ENCODE measurements at regions not wholly inside any gene's neighbourhood (a gene's known extent, or its start where the extent isn't known, plus 50 kb on each side); places are given as distances from the start of the nearest gene placed in this dataset.

DNA sequence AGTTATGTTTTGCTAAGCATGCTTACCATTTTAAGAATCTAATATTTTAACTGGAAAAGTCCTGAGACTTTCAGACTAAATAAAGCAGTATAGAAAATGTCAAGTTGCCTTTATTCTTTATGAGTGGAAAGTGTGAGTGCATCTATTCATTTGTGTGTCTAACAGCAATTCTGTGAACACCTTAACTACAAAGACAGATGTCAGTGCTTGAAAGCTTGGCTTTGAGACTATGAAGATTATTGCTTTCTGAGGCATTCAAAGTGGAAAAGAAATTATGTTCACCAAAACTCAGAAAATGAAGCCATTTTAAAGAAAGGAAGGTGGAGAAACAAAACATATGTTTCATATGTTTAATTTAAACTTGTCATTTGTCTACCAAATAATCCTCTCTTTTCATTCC lies 294.5 kb upstream of the SEMA3C start:
- Histone ChIP-seq H3K27ac (ENCODE audit: insufficient read depth in 1 of 2, low read depth in 1 of 2, low read length in 2 of 2, poor library complexity in 1 of 2, severe bottlenecking in 2 of 2) (no peak overlapping the region), H3K9me3 (ENCODE audit: control extremely low read depth in 1 of 5, control insufficient read depth in 4 of 5, insufficient read depth in 2 of 5, low read depth in 1 of 5, low read length in 4 of 5) (no peaks in the 10 kb centered on the region), H3K27me3 (replicated peaks in 2 of 5; ENCODE audit: control insufficient read depth in 4 of 5, insufficient read depth in 5 of 5, low read length in 4 of 5) (no peaks in the 10 kb centered on the region), H3K4me3 (ENCODE audit: control insufficient read depth in 1 of 7, extremely low read depth in 1 of 7, insufficient read depth in 4 of 7, low read depth in 2 of 7, low read length in 6 of 7) (no peak overlapping the region), H3K36me3 (ENCODE audit: control insufficient read depth in 4 of 4, insufficient read depth in 4 of 4, low read length in 3 of 4) (no peaks in the 10 kb centered on the region), H3K4me1 (ENCODE audit: control extremely low read depth in 1 of 4, control insufficient read depth in 4 of 4, insufficient read depth in 4 of 4, low read length in 3 of 4) (peaks cover 0 to 15% (median 2%) of the 10 kb centered on the region in 4 experiments)
- DNase-seq, result no peak
- CTCF ChIA-PET, result no interaction called here
- POLR2A ChIA-PET, result no interaction called here

DNA sequence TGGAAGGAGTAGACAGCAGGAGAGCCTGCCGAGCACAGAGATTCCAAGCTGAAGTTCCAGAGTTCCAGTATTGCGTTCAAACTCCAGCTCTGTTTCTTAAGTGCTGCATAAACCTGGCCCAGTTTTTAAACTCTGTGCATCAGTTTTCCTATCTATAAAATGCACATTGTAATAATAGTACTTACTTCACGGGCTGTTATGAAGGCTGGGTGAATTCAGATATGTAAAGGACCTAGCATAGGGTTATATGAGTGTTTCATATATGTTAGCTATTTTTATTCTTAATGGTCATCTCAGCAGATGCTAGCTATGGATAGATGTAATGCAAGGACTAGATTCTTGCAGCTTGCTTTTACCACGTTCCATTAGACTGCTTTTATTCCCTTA lies 293.1 kb upstream of the SEMA3C start:
- Histone ChIP-seq H3K9me3 (ENCODE audit: control extremely low read depth in 1 of 5, control insufficient read depth in 4 of 5, insufficient read depth in 2 of 5, low read depth in 1 of 5, low read length in 4 of 5) (no peaks in the 10 kb centered on the region), H3K36me3 (ENCODE audit: control insufficient read depth in 4 of 4, insufficient read depth in 4 of 4, low read length in 3 of 4) (no peaks in the 10 kb centered on the region), H3K4me1 (ENCODE audit: control extremely low read depth in 1 of 4, control insufficient read depth in 4 of 4, insufficient read depth in 4 of 4, low read length in 3 of 4) (peaks cover 0 to 15% (median 2%) of the 10 kb centered on the region in 4 experiments), H3K27ac (ENCODE audit: insufficient read depth in 1 of 2, low read depth in 1 of 2, low read length in 2 of 2, poor library complexity in 1 of 2, severe bottlenecking in 2 of 2) (peak overlapping the region in 1 of 2 experiments; percentile 12), H3K27me3 (replicated peaks in 2 of 5; ENCODE audit: control insufficient read depth in 4 of 5, insufficient read depth in 5 of 5, low read length in 4 of 5) (no peaks in the 10 kb centered on the region), H3K4me3 (ENCODE audit: control insufficient read depth in 1 of 7, extremely low read depth in 1 of 7, insufficient read depth in 4 of 7, low read depth in 2 of 7, low read length in 6 of 7) (no peak overlapping the region)
- peak in 2 of 3 donors; percentile 17 to 45 for DNase-seq
- POLR2A ChIA-PET, result no interaction called here
- CTCF ChIA-PET, result interaction anchor here (0.6 to 1.0 kb wide), 2 partner anchors 28 to 257 kb away, joined by 3 read pairs; no protein-coding TSS in a partner anchor
- 100% methylated on average over 2 of the region's 4 CpGs for WGBS (ENCODE audit: insufficient coverage)

- ChIA-PET POLR2A (no interaction called here), CTCF (interaction anchor here (1.0 kb wide), 1 partner anchor 27 kb away, joined by 3 read pairs; no protein-coding TSS in a partner anchor)
- peak in 2 of 3 donors; percentile 38 to 61 for DNase-seq
- Histone ChIP-seq H3K27ac (ENCODE audit: insufficient read depth in 1 of 2, low read depth in 1 of 2, low read length in 2 of 2, poor library complexity in 1 of 2, severe bottlenecking in 2 of 2) (peak overlapping the region in 1 of 2 experiments; percentile 9), H3K27me3 (replicated peaks in 2 of 5; ENCODE audit: control insufficient read depth in 4 of 5, insufficient read depth in 5 of 5, low read length in 4 of 5) (no peaks in the 10 kb centered on the region), H3K4me3 (ENCODE audit: control insufficient read depth in 1 of 7, extremely low read depth in 1 of 7, insufficient read depth in 4 of 7, low read depth in 2 of 7, low read length in 6 of 7) (no peak overlapping the region), H3K36me3 (ENCODE audit: control insufficient read depth in 4 of 4, insufficient read depth in 4 of 4, low read length in 3 of 4) (no peaks in the 10 kb centered on the region), H3K9me3 (ENCODE audit: control extremely low read depth in 1 of 5, control insufficient read depth in 4 of 5, insufficient read depth in 2 of 5, low read depth in 1 of 5, low read length in 4 of 5) (no peaks in the 10 kb centered on the region), H3K4me1 (ENCODE audit: control extremely low read depth in 1 of 4, control insufficient read depth in 4 of 4, insufficient read depth in 4 of 4, low read length in 3 of 4) (peaks cover 0 to 15% (median 2%) of the 10 kb centered on the region in 4 experiments)
- WGBS (ENCODE audit: insufficient coverage), result 20% methylated on average over 1 of the region's 6 CpGs
These were observed 292.5 kb upstream of the SEMA3C start for GRCh38 chr7:81211204-81211933.

DNA sequence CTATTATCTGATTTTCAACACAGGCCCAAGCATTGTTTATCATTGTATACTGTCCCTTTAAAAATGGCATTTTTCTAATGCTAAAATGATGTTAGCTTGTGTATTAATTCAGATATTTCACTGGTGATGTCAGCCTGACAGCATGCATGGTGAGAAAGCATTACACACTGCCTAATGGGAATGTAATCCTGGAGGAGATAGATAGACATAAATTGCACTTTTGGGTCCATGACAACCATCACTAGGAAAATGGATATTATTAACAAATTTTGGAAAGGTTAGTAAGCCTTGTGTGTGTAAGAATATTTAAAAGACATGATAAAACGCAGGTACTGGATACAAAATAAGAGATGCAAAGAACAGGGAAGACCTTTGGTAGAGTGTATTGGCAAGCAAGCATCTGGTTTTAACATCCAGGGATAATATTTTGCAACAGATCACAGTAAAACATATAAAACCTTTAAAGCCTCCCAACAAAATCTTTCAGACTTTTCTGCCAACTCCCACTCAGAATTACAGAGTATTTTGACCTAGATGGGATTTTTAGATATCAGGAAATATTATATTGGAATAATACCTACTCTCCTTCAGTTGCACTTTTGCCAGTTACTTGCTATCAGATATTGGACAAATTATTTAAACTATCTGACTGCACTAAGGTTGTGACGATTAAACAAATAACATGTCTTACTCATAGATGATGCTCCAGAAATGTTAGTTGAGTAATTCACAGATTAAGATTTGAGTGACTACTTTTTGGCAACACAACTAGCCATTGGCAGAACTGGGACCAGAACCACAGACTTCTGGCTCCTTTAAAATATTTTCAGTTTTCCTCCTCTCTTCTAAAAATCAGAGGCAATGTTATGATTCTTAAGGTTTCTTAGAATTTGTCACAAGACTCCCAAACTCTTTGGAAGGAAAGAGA lies 291.6 kb upstream of the SEMA3C start:
- Histone ChIP-seq H3K27me3 (replicated peaks in 2 of 5; ENCODE audit: control insufficient read depth in 4 of 5, insufficient read depth in 5 of 5, low read length in 4 of 5) (no peaks in the 10 kb centered on the region), H3K4me3 (ENCODE audit: control insufficient read depth in 1 of 7, extremely low read depth in 1 of 7, insufficient read depth in 4 of 7, low read depth in 2 of 7, low read length in 6 of 7) (no peak overlapping the region), H3K9me3 (ENCODE audit: control extremely low read depth in 1 of 5, control insufficient read depth in 4 of 5, insufficient read depth in 2 of 5, low read depth in 1 of 5, low read length in 4 of 5) (no peaks in the 10 kb centered on the region), H3K36me3 (ENCODE audit: control insufficient read depth in 4 of 4, insufficient read depth in 4 of 4, low read length in 3 of 4) (no peaks in the 10 kb centered on the region), H3K4me1 (ENCODE audit: control extremely low read depth in 1 of 4, control insufficient read depth in 4 of 4, insufficient read depth in 4 of 4, low read length in 3 of 4) (peaks cover 0 to 15% (median 2%) of the 10 kb centered on the region in 4 experiments), H3K27ac (ENCODE audit: insufficient read depth in 1 of 2, low read depth in 1 of 2, low read length in 2 of 2, poor library complexity in 1 of 2, severe bottlenecking in 2 of 2) (peak overlapping the region in 1 of 2 experiments; percentile 61)
- ChIA-PET CTCF (no interaction called here), POLR2A (no interaction called here)
- no CpG with 5 or more reads among the region's 2 CpGs for WGBS (ENCODE audit: insufficient coverage)
- DNase-seq, result no peak

- Histone ChIP-seq H3K36me3 (ENCODE audit: control insufficient read depth in 4 of 4, insufficient read depth in 4 of 4, low read length in 3 of 4) (no peaks in the 10 kb centered on the region), H3K9me3 (ENCODE audit: control extremely low read depth in 1 of 5, control insufficient read depth in 4 of 5, insufficient read depth in 2 of 5, low read depth in 1 of 5, low read length in 4 of 5) (no peaks in the 10 kb centered on the region), H3K27ac (ENCODE audit: insufficient read depth in 1 of 2, low read depth in 1 of 2, low read length in 2 of 2, poor library complexity in 1 of 2, severe bottlenecking in 2 of 2) (peak overlapping the region in 1 of 2 experiments; percentile 62), H3K4me3 (ENCODE audit: control insufficient read depth in 1 of 7, extremely low read depth in 1 of 7, insufficient read depth in 4 of 7, low read depth in 2 of 7, low read length in 6 of 7) (no peak overlapping the region), H3K27me3 (replicated peaks in 2 of 5; ENCODE audit: control insufficient read depth in 4 of 5, insufficient read depth in 5 of 5, low read length in 4 of 5) (no peaks in the 10 kb centered on the region), H3K4me1 (ENCODE audit: control extremely low read depth in 1 of 4, control insufficient read depth in 4 of 4, insufficient read depth in 4 of 4, low read length in 3 of 4) (peaks cover 0 to 15% (median 2%) of the 10 kb centered on the region in 4 experiments)
- DNase-seq, result peak; percentile 45 to 82 (median 63)
- CTCF ChIA-PET, result interaction anchor here (1.1 kb wide), 1 partner anchor 18 kb away, joined by 3 read pairs; no protein-coding TSS in a partner anchor
- 75% methylated on average over 2 of the region's 2 CpGs for WGBS (ENCODE audit: insufficient coverage)
- POLR2A ChIA-PET, result no interaction called here
These were observed 290.2 kb upstream of the SEMA3C start for GRCh38 chr7:81209059-81209458.

DNA sequence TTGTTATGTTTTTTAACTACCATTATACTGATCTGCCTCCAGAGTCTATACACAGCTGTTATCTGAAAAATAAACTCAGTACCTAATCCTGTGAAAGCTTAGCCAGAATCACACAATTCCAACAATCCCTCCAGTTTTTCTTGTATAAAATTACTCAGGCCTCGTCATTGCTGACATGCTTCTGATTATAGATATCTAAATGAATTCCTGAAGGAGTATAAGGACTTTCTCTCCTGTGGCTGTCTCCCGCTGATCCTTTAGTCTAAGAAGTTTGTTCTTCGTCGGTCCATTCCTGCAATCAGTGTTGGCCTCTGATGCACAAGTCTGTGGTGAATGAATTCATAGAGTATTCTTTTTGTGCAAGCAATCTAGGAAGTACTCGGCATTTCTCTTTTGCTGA lies 288.9 kb upstream of the SEMA3C start:
- Histone ChIP-seq H3K27me3 (replicated peaks in 2 of 5; ENCODE audit: control insufficient read depth in 4 of 5, insufficient read depth in 5 of 5, low read length in 4 of 5) (no peaks in the 10 kb centered on the region), H3K27ac (ENCODE audit: insufficient read depth in 1 of 2, low read depth in 1 of 2, low read length in 2 of 2, poor library complexity in 1 of 2, severe bottlenecking in 2 of 2) (no peak overlapping the region), H3K4me3 (ENCODE audit: control insufficient read depth in 1 of 7, extremely low read depth in 1 of 7, insufficient read depth in 4 of 7, low read depth in 2 of 7, low read length in 6 of 7) (no peak overlapping the region), H3K4me1 (ENCODE audit: control extremely low read depth in 1 of 4, control insufficient read depth in 4 of 4, insufficient read depth in 4 of 4, low read length in 3 of 4) (peaks cover 0 to 15% (median 2%) of the 10 kb centered on the region in 4 experiments), H3K36me3 (ENCODE audit: control insufficient read depth in 4 of 4, insufficient read depth in 4 of 4, low read length in 3 of 4) (no peaks in the 10 kb centered on the region), H3K9me3 (ENCODE audit: control extremely low read depth in 1 of 5, control insufficient read depth in 4 of 5, insufficient read depth in 2 of 5, low read depth in 1 of 5, low read length in 4 of 5) (no peaks in the 10 kb centered on the region)
- ChIA-PET CTCF (interaction anchor here (1.0 to 1.7 kb wide), 3 partner anchors 12 to 291 kb away, joined by 3 to 4 read pairs (median 4); no protein-coding TSS in a partner anchor), POLR2A (no interaction called here)
- WGBS (ENCODE audit: insufficient coverage), result 100% methylated on average over 3 of the region's 5 CpGs
- DNase-seq, result no peak
